Right renal pelvis (tissue), 4 donors: ENCODE measurements at regions not wholly inside any gene's neighbourhood (a gene's known extent, or its start where the extent isn't known, plus 50 kb on each side); places are given as distances from the start of the nearest gene placed in this dataset.
"Not testable (repeated sequence)": the region's sequence is repeated elsewhere in the genome, so short reads cannot be mapped to it uniquely, and the experiment has no call there.

Experiments used
- DNase-seq, 4 donors: peaks; one replicate each; pipeline ENCODE4 v3.0.0-alpha.2; 2013; ENCODE audit warnings: low read depth in 4 of 4, low spot score in 3 of 4, missing footprints in 1 of 4

- no peak for DNase-seq
Observed at GRCh38 chr4:97134456-97134855, 1008.8 kb downstream of the STPG2 start.

- no peak for DNase-seq
Observed at GRCh38 chr4:97139791-97140190, 1003.5 kb downstream of the STPG2 start.

- no peak for DNase-seq
Observed at GRCh38 chr4:97140545-97140944, 1002.7 kb downstream of the STPG2 start.

- DNase-seq: not testable (repeated sequence)
Observed at GRCh38 chr4:97141332-97141731, 1001.9 kb downstream of the STPG2 start.

- no peak for DNase-seq
Observed at GRCh38 chr4:97142410-97142809, 1000.9 kb downstream of the STPG2 start.

GRCh38 chr4:97142893-97143292 is 1000.4 kb downstream of the STPG2 start:
- DNase-seq: no peak

GRCh38 chr4:97144199-97144598 is 999.1 kb downstream of the STPG2 start:
- no peak for DNase-seq

GRCh38 chr4:97150966-97151365 is 992.3 kb downstream of the STPG2 start:
- DNase-seq: no peak

- no peak for DNase-seq
Observed at GRCh38 chr4:97152149-97152548, 991.1 kb downstream of the STPG2 start.

- peak in 3 of 4 donors; percentile 10 to 33 (median 23) for DNase-seq
Observed at GRCh38 chr4:97153042-97153441, 990.2 kb downstream of the STPG2 start.

- DNase-seq: no peak
Observed at GRCh38 chr4:97159625-97160024, 983.7 kb downstream of the STPG2 start.

GRCh38 chr4:97185233-97185632 is 958.0 kb downstream of the STPG2 start:
- DNase-seq: no peak

- no peak for DNase-seq
Observed at GRCh38 chr4:97197106-97197505, 946.2 kb downstream of the STPG2 start.

GRCh38 chr4:97208749-97209148 is 934.5 kb downstream of the STPG2 start:
- DNase-seq: no peak

- no peak for DNase-seq
Observed at GRCh38 chr4:97215409-97215941, 927.8 kb downstream of the STPG2 start.

GRCh38 chr4:97216046-97216445 is 927.2 kb downstream of the STPG2 start:
- DNase-seq: no peak

GRCh38 chr4:97235521-97235920 is 907.8 kb downstream of the STPG2 start:
- DNase-seq: no peak

- DNase-seq: no peak
Observed at GRCh38 chr4:97238956-97239666, 904.2 kb downstream of the STPG2 start.

GRCh38 chr4:97239667-97239997 is 903.6 kb downstream of the STPG2 start:
- no peak for DNase-seq

GRCh38 chr4:97252615-97253154 is 890.6 kb downstream of the STPG2 start:
- DNase-seq: no peak

- no peak for DNase-seq
Observed at GRCh38 chr4:97262769-97263168, 880.5 kb downstream of the STPG2 start.

- DNase-seq: no peak
Observed at GRCh38 chr4:97270051-97270450, 873.2 kb downstream of the STPG2 start.
